Middle frontal gyrus (tissue), 1 donor: ENCODE measurements at regions not wholly inside any gene's neighbourhood (a gene's known extent, or its start where the extent isn't known, plus 50 kb on each side); places are given as distances from the start of the nearest gene placed in this dataset.
"Not testable (repeated sequence)": the region's sequence is repeated elsewhere in the genome, so short reads cannot be mapped to it uniquely, and the experiment has no call there.

ENCODE experiments used
- DNase-seq: peaks from one replicate; pipeline ENCODE4 v3.0.0-alpha.2; 2015; ENCODE audit warnings: low spot score; ENCODE audit errors: extremely low spot score

DNA sequence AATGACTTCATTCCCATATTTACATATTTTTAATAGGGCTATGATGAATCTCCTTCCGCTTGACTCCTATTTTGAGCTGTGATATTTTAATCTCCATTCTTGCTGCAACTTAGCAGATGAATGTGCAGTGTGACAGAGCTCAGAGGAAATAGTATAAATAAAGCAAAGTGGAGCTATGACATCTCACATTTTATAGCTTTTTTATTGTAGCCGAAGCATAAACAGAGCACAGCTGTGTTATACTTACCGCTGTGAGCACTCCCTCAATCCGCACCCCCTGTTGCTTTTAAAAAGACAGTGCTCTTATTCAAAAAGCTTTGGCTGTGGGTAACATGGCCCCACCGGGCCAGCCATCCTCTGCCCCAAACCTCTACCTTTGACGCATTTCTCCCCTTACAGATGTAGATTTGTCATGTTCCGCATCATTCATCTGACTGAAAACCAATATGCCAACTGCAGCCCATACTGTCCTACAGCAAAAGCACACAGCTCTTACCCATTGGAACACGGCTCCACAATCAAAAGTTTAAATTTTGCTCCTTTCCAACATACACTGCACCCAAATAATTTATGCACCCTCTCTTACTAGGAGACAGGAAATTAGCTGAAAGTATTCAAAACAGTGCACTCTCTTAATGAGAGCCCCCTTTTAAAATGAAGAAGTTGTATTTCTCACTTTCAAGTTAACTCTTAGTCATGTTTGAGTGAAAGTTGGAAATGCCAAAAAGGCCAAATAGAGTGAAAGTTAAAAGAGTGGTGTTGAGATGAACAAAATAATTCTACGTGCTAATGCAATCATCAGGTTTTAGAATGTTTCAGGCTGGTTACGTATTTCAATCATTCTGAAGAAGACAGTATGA lies 429.3 kb upstream of the SOX5 start:
- DNase-seq: peak; percentile 27

GRCh38 chr12:24374452-24374851 lies 425.0 kb upstream of the SOX5 start:
- DNase-seq: no peak

DNA sequence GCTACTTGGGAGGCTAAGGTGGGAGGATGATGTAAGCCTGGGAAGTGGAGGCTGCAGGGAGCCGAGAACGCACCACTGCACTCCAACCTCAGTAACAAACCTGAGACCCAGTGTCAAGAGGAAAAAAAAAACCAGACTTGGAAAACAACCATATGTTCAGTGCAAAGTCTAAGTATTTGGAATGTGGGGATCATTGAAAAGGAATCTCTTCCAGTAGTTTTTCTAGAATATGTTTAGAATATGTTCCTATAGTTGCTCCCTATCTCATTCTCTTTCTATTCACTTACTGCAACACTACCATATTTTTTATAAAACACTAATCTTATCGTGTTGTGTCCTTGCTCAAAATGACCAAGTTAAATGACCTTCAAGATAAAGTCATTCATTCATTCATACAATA lies 423.5 kb upstream of the SOX5 start:
- DNase-seq: no peak

GRCh38 chr12:24366514-24366913 lies 417.0 kb upstream of the SOX5 start:
- DNase-seq: no peak

GRCh38 chr12:24364921-24365320 lies 415.5 kb upstream of the SOX5 start:
- no peak for DNase-seq

- no peak for DNase-seq
These were observed 413.8 kb upstream of the SOX5 start for GRCh38 chr12:24363177-24363754.

GRCh38 chr12:24361877-24362580 lies 412.6 kb upstream of the SOX5 start:
- no peak for DNase-seq

DNA sequence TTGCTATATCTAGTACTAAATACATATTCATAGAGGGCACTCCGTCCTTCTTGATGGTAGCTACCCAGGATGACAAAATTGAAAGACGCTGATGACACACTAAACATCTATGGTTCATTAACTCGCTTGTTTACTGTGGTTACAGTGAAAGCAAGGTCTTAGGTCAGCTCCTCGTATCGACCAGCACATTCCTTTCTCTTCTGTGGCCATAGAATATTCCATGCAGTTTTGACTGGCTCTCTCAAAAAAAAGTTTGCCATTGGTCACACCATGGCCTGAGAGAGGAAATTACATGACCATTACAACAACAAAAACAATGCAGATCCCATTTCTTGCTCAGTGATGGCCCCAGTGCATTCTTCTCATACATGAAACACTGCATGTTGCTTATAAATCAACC lies 411.4 kb upstream of the SOX5 start:
- no peak for DNase-seq

DNA sequence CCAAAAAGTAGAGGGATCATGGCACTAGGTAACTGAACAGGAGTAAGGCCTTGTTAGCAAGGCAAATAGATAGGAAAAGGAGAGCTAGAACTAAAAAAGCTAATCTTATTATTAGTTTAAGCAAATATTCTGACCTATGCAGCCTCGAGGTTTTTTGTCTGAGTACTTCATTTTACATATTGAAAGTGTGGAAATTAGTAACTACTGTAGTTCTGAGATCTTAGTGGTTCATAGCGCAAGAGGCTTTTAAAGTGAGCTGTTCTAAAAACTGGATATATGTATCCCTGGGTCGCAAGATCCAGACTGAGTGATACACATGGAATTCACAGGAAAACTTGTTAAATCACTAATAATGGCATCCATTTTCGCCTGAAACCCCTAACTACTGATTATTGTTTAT lies 411.0 kb upstream of the SOX5 start:
- DNase-seq: no peak

DNA sequence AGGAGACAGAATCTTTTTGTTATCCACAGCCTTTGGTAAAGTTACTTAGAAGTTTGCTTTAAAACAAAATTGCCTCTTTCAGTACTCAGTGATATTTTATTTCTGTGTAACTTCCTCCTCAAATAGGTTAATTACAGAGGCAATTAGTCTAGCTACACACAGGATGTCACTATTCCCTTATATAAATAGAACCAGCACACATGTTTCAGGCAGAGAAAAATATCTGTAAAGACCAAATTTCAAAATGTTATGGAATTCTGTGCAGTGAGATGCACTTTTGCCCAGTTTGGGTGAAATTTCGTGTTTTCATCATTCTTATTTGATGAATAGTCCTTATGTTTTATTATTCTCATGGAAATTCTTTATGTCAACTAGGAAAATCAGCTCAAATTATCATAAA lies 410.6 kb upstream of the SOX5 start:
- no peak for DNase-seq

- DNase-seq: no peak
These were observed 409.9 kb upstream of the SOX5 start for GRCh38 chr12:24359418-24359817.

- no peak for DNase-seq
These were observed 406.9 kb upstream of the SOX5 start for GRCh38 chr12:24356240-24356804.

DNA sequence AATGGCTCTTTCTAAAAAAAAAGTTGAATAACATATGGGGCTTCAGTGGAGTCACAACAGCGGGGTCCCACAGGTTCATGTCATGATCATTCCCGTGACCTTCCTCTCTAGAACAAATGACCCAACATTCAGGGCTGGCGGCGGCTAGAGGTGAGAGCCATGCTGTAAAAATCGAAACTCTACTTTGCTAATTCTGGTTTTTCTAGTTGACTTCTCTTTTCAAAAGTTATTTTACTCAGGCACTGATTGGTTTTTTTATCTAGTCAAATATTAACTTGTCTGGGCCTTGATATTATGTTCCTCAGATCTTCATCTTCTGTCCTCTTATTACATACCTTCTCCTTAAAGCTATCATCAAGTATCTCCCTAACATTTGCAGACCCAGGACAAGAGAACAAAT lies 402.9 kb upstream of the SOX5 start:
- DNase-seq: no peak

DNA sequence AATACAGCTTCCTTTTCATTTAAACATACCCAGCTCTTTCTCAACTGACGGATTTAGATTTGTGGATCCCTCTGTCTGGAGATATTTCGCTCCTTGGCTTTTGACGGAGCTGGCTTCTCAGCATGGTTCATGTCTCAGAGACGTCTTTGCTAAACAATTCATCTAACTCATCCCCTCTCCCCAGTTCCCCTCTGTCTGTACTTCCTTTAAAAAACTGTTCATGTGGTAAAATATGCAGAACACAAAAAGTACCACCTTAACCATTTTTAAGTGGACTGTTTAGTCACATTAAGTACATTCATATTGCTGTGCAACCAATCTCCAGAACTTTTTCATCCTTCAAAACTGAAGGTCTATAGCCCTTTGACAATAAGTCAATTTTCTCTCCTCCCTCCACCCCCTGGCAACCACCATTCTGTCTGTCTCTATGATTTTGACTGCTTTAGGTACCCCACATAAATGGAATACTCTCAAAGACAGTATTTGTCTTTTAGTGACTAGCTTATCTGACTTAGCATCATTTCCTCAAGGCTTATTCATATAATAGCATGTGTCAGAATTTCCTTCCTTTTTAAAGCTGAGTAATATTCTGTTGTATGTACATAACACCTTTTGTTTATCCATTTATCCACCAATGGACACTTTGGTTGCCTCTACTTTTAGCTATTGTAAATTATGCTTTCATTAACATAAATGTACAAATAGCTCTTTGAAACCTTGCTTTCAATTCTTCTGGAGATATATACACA lies 399.8 kb upstream of the SOX5 start:
- DNase-seq: no peak

- DNase-seq: not testable (repeated sequence)
These were observed 398.7 kb upstream of the SOX5 start for GRCh38 chr12:24348180-24348579.

- DNase-seq: no peak
These were observed 378.8 kb upstream of the SOX5 start for GRCh38 chr12:24328261-24328660.

DNA sequence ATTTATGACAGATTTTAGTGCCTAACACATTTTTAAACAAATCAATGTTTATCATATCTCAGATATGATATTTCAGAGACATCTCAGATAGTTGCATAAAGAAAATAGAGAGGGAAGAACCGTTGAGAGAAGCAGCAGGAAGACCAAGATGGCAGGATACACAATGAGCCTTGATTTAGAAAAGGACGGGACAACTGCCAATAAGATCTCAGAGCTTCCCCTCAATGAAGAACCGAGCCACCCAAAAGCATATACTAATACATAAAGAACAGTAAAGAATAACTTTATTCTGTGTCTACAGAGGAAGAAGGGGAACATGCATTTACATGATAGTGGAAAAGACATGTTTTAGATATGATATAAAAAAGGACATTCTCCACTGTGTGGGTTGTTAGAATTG lies 375.9 kb upstream of the SOX5 start:
- DNase-seq: no peak

DNA sequence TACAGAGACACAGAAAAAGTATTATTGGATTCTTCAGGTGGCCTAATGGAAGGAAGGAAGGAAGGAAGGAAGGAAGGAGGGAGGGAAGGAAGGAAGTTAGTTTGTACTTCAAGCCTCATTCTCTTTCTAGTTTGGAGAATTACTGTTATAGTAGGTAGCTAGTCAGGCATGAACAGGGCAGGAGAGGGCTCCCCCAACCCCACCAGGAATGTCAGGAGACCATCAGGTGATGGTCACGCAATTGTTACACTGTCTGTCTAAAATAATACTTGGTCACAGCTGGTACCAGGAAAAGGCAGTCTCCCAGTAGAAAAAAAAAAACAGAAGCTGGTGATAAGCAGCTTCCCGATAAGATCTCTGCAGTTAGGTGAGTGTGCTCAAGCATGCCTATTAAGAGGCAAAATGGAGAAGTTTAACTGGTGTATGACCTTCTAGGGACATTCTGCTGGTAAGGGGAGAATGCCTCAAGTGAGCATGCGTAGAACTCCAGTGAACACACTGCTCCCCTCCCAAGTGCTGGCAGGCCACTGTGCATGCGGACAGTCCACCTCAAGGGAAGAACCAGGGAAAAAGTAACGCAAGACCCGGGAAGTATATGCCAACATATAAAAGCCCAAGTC lies 358.4 kb upstream of the SOX5 start:
- DNase-seq: no peak

DNA sequence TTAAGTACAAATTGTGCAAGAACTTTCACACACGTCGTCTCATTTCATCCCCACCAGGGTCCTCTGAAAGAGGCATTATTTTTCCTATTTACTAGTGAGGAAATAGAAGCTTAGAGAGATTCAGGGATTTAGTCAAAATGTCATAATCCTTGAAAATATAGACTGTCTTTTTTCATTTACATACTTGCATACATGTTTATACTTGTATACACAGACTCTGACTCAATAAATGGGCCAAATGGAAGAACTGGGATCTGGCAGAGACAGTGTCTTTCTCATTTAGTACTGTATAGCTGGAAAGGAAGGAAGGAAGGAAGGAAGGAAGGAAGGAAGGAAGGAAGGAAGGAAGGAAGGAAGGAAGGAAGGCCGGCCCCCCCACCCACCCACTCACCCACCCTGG lies 357.7 kb upstream of the SOX5 start:
- DNase-seq: no peak

DNA sequence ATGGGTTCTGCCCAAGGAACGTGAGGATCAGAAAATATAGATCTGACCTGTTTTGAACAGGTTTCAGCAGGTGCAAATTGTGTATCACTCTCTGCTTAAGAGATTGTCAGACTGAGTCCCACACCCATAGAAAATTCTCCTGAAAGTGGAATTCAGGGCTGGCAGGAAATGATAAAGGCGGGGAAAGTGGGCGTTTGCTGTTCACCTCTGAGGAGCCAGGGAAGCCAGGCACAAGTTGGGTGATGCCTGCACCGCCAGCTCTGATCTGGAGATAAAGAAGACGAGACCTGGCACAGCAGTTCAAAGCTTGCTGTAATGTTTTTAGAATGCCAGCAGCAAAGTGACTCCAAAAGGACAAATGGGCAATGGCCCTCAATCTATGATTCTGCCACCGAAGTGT lies 356.5 kb upstream of the SOX5 start:
- DNase-seq: no peak

GRCh38 chr12:24304285-24304684 lies 354.8 kb upstream of the SOX5 start:
- no peak for DNase-seq
